Prostate gland (tissue), 2 donors: ENCODE measurements at regions not wholly inside any gene's neighbourhood (a gene's known extent, or its start where the extent isn't known, plus 50 kb on each side); places are given as distances from the start of the nearest gene placed in this dataset.

ENCODE experiments used
- CTCF ChIP-seq, 4 experiments: fragments of 200-600 bp in 2 of 4; fragments of 450-650 bp in 2 of 4; sonication (generic) in 2 of 4; IDR thresholded peaks; 1 replicate in 3 of 4; 2 replicates in 1 of 4; pipeline ENCODE4 v1.5.1; 2016 to 2019; ENCODE audit warnings: antibody characterized with exemption in 4 of 4, mild to moderate bottlenecking in 2 of 4, moderate library complexity in 2 of 4
- POLR2A ChIP-seq: fragments of 450-650 bp; IDR thresholded peaks from one replicate; pipeline ENCODE4 v1.6.1; 2016; ENCODE audit warnings: antibody characterized with exemption, mild to moderate bottlenecking
- POLR2AphosphoS5 ChIP-seq: sonication (generic); formaldehyde crosslinking; IDR thresholded peaks from one replicate; pipeline ENCODE4 v1.6.1; 2017; ENCODE audit warnings: antibody characterized with exemption

DNA sequence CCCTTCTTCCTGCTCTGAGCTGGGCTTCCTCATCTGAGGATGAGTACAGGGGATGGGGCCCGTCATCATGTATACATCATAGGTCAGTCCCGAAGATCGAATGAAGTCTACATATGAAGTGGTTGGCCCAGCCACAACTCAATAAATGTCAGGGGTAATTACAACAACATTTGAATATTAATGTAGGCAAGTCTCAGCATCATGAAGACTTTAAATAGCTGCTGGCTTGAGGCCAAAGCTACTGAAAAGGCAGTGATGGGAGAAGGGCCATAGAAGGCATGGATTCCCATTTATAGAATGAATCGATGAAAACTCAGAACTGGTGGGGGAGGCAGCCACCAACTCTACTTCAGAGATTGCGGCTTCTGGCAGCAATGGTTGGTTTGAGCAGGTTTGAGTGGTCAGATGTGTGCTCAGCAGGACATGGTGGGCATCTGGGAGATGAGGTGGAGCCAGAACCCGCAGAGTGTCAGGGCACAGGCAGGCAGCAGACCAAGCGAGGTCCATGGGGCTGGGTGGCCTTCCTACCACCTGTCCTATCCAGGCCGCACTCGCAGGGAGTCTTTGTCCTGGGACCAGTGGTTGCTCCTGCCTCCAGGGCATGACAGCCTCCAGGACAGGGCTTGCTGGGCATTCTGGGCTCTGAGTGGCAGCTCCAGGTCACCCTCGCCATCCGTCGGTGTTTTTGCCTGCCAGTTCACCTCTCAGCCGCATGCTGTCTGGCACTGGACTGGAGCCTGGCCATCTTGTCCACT lies 919.1 kb downstream of the TBC1D22A start:
- TF ChIP-seq POLR2AphosphoS5 = no peak
- no peak for TF ChIP-seq CTCF (IDR thresholded peaks at IDR 0.05)
- no peak for TF ChIP-seq POLR2A
